GM23248 (cell line): ENCODE measurements at regions not wholly inside any gene's neighbourhood (a gene's known extent, or its start where the extent isn't known, plus 50 kb on each side); places are given as distances from the start of the nearest gene placed in this dataset.

Source experiments
- EZH2 ChIP-seq: fragments of 200-600 bp; sonication (generic); IDR thresholded peaks from 2 replicates; pipeline ENCODE4 v1.6.1; 2018; ENCODE audit warnings: antibody characterized with exemption, mild to moderate bottlenecking; ENCODE audit not compliant: insufficient read depth, poor library complexity, severe bottlenecking
- EZH2phosphoT487 ChIP-seq: fragments of 200-600 bp; sonication (generic); IDR thresholded peaks from 2 replicates; pipeline ENCODE4 v1.6.1; 2018; ENCODE audit warnings: antibody characterized with exemption, moderate library complexity, mild to moderate bottlenecking, low read depth; ENCODE audit not compliant: insufficient read depth

DNA sequence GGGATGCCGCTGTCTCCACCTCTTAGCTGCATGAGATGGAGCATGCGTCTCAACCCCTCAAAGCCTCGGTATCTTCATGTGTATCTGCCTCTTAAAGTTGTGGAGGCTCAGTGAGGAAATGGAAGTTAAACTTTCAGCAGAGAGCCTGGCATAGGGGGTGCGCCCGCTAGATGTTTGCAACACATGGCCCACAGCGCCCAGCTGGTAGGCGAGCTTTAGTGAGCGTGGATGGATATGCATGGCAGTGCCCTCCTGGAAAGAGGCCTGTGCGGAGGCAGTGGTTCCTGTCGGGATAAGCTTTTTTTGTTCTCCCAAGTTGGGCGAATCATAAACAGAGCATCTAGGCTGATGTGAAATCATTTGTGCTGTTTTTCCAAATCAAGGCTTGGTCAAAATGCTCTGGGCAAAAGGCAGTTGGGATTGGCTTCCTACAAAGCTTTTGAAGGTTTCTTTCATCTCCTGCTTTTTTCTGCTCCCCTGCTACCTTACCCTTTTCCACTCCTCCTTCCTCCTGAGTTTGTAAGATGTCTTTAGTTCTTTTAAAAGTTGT is 272.4 kb upstream of the TPM1 start:
- TF ChIP-seq EZH2phosphoT487 (no peak), EZH2 (no peak)
